GM06990 (cell line): ENCODE measurements at regions not wholly inside any gene's neighbourhood (a gene's known extent, or its start where the extent isn't known, plus 50 kb on each side); places are given as distances from the start of the nearest gene placed in this dataset.

ENCODE experiments used
- DNase-seq: peaks from one replicate; pipeline ENCODE4 v3.0.0-alpha.2; 2011; ENCODE audit not compliant: insufficient read length; ENCODE audit errors: extremely low read depth
- H3K27me3 ChIP-seq: replicated peaks from 2 replicates; pipeline ENCODE4 v1.6.0; 2011; ENCODE audit warnings: low read length; ENCODE audit not compliant: control insufficient read depth, insufficient read depth
- H3K36me3 ChIP-seq: 2 replicates; pipeline ENCODE4 v1.5.1; 2011; ENCODE audit warnings: low read length; ENCODE audit not compliant: control insufficient read depth, insufficient read depth
- H3K4me3 ChIP-seq: replicated peaks from 2 replicates; pipeline ENCODE4 v1.5.1; 2011; ENCODE audit warnings: low read depth, mild to moderate bottlenecking, control low read depth, low read length
- TF ChIP-seq, protein P1 (sequence below): IDR thresholded peaks from 2 replicates; pipeline ENCODE4 v1.5.1; 2011; ENCODE audit warnings: low read length, control low read depth, mild to moderate bottlenecking, inconsistent platforms; ENCODE audit not compliant: insufficient read depth, poor library complexity, severe bottlenecking

DNA sequence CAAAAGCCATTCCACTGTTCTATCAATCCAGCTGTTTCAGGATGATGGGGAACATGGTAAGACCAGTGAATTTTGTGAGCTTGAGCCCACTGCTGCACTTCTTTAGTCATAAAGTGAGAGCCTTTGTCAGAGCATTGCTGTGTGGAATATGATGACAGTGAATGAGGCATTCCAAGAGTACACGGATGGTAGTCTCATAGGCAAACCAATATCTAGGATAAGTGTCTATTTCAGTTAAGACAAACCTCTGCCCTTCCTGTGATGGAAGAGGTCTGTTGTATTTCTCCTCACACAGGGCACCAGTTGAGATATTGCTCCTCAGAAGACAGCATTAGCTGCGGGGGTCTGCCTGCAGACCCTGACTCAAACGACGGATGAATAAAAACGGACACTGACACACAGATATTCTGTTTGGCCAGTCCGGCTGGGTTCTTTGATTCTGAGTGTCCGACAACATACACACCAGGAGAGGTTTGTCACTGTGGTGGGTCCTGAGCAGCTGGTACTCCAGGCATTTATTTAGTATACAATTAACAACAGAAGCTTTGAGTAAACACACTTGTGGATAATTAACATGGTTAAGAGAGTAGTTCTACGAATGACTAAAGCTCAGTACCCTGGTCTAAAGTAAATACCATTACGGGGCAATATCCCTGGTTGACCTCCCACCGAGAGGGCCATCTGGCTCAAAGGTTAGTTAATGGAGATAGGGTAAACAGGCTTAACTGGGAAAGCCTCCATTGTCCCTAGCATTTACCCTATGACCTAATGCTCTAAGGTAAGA lies 121.7 kb downstream of the ZNF280B start:
- DNase-seq: no peak
- H3K4me3 ChIP-seq: no peak overlapping the region
- H3K27me3 ChIP-seq: no peaks in the 10 kb centered on the region
- no peaks in the 10 kb centered on the region for H3K36me3 ChIP-seq
- TF ChIP-seq, protein P1, sequence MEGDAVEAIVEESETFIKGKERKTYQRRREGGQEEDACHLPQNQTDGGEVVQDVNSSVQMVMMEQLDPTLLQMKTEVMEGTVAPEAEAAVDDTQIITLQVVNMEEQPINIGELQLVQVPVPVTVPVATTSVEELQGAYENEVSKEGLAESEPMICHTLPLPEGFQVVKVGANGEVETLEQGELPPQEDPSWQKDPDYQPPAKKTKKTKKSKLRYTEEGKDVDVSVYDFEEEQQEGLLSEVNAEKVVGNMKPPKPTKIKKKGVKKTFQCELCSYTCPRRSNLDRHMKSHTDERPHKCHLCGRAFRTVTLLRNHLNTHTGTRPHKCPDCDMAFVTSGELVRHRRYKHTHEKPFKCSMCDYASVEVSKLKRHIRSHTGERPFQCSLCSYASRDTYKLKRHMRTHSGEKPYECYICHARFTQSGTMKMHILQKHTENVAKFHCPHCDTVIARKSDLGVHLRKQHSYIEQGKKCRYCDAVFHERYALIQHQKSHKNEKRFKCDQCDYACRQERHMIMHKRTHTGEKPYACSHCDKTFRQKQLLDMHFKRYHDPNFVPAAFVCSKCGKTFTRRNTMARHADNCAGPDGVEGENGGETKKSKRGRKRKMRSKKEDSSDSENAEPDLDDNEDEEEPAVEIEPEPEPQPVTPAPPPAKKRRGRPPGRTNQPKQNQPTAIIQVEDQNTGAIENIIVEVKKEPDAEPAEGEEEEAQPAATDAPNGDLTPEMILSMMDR: no peak

DNA sequence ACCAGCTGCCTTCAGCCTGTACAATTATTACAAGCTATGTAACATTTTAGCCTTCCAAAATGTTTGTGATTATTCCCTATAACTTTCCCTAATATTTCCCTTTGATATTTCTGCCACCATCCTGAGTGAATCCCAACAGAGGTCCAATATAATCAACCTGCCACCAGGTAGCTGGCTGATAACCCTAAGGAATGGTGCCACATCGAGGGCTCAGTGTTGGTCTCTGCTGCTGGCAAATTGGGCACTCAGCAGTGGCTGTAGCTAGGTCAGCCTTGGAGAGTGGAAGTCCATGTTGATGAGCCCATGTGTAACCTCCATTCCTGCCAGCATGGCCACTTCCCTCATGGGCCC lies 121.2 kb downstream of the ZNF280B start:
- TF ChIP-seq, protein P1: no peak

DNA sequence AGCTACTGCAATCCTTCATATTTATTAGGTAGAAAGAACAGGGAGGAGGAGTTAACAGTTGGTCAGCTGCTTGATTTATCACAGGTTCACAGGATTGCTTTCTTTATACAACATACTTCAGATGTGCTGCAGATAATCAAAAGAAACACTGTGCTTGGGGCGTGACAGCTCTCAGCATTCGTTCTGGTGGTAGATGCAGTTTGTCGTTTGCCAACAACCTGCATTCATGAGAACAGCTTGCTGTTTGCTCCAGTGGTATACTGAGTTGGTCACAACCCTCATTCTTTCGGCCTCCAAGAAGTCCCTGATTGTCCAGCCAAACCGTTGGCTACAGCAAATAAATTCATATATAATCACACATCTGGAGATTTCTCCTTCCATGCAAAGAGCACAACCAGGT lies 120.5 kb downstream of the ZNF280B start:
- H3K36me3 ChIP-seq: no peaks in the 10 kb centered on the region
- DNase-seq: no peak
- no peak overlapping the region for H3K4me3 ChIP-seq
- H3K27me3 ChIP-seq: no peaks in the 10 kb centered on the region
- TF ChIP-seq, protein P1: no peak

More for the DNA sequence above, 121.2 kb downstream of the ZNF280B start:
- no peak overlapping the region for H3K4me3 ChIP-seq
- DNase-seq: no peak
- no peaks in the 10 kb centered on the region for H3K27me3 ChIP-seq
- no peaks in the 10 kb centered on the region for H3K36me3 ChIP-seq

DNA sequence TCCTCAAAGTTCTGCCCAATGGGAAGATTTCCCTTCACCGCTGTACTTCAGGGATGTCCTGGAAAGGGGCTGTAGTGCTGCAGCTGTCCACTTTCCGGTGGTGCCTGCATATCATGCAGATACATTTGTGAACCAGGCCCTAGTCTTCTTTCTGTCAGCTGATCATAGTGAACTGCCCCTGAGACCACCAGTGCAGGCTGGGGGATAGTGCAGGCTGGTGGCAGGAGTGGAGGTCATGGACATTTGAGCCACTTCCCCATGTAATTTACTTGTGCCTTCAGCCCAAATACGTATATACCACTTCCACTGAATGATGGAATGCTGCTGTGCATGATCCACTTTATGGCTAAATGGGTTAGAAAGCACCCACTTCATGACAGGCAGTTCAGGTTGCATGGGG lies 120.0 kb downstream of the ZNF280B start:
- no peak for DNase-seq
- TF ChIP-seq, protein P1: no peak
- H3K4me3 ChIP-seq: no peak overlapping the region
- H3K27me3 ChIP-seq: no peaks in the 10 kb centered on the region
- H3K36me3 ChIP-seq: no peaks in the 10 kb centered on the region

DNA sequence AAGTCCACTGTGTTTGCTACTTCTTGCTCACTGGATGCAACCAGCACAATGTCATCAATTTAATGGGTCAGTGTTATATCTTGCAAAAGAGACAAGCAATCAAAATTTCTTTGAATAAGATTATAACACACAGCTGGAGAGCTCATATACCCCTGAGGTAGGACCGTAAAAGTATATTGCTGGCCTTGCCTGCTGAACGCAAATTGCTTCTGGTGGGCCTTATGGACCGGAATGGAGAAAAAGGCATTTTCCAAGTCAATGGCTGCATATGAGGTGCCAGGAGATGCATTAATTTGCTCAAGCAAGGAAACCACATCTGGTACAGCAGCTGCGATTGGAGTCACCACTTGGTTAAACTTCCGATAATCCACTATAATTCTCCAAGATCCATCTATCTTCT lies 119.1 kb downstream of the ZNF280B start:
- Histone ChIP-seq H3K4me3 (no peak overlapping the region), H3K36me3 (no peaks in the 10 kb centered on the region), H3K27me3 (no peaks in the 10 kb centered on the region)
- no peak for DNase-seq
- TF ChIP-seq, protein P1: no peak

GRCh38 chr22:22390989-22391388 lies 117.6 kb downstream of the ZNF280B start:
- H3K4me3 ChIP-seq: no peak overlapping the region
- no peak for DNase-seq
- TF ChIP-seq, protein P1: no peak
- H3K36me3 ChIP-seq: no peaks in the 10 kb centered on the region
- H3K27me3 ChIP-seq: no peaks in the 10 kb centered on the region
